ENCODE measurements at regions not wholly inside any gene's neighbourhood (a gene's known extent, or its start where the extent isn't known, plus 50 kb on each side); places are given as distances from the start of the nearest gene placed in this dataset.

GRCh38 chr13:73544175-73544574, 485.4 kb downstream of the KLF5 start:
- no peaks in the 10 kb centered on the region for H3K4me1 ChIP-seq (ENCODE audit: control insufficient read depth, insufficient read depth, low read depth, low read length)
- no peak overlapping the region for H2BK12ac ChIP-seq (ENCODE audit: low read length in 2 of 2)
- no peak overlapping the region for H4K91ac ChIP-seq (ENCODE audit: low read length)

GRCh38 chr13:73542446-73542845, 483.6 kb downstream of the KLF5 start:
- Histone ChIP-seq H3K79me1 (replicated peaks; ENCODE audit: low read length, poor library complexity, severe bottlenecking) (no peaks in the 10 kb centered on the region), H3K14ac (ENCODE audit: low read length in 2 of 2) (no peak overlapping the region), H3K4me1 (ENCODE audit: control insufficient read depth, insufficient read depth, low read depth, low read length) (no peaks in the 10 kb centered on the region), H3K9me3 (ENCODE audit: control insufficient read depth, low read length) (no peaks in the 10 kb centered on the region), H2BK15ac (ENCODE audit: low read depth, poor library complexity, severe bottlenecking) (no peak overlapping the region), H2BK5ac (ENCODE audit: low read depth, low read length, poor library complexity, severe bottlenecking) (no peak overlapping the region), H3K18ac (ENCODE audit: low read depth in 1 of 2, low read length in 2 of 2) (no peak overlapping the region), H3K27me3 (ENCODE audit: control insufficient read depth in 1 of 2, insufficient read depth in 1 of 2, low read length in 2 of 2) (no peaks in the 10 kb centered on the region), H3K4me2 (ENCODE audit: low read length, poor library complexity, severe bottlenecking) (no peak overlapping the region), H4K91ac (ENCODE audit: low read length) (no peak overlapping the region), H3K4me3 (ENCODE audit: insufficient read depth in 1 of 2, low read depth in 1 of 2, low read length in 2 of 2) (no peak overlapping the region), H3K9ac (ENCODE audit: low read length) (no peak overlapping the region), H2AFZ (ENCODE audit: low read depth, low read length) (no peak overlapping the region), H2BK12ac (ENCODE audit: low read length in 2 of 2) (no peak overlapping the region), H3K23ac (ENCODE audit: low read length in 2 of 2) (no peak overlapping the region), H2AK5ac (ENCODE audit: low read length, severe bottlenecking) (no peak overlapping the region), H3K27ac (ENCODE audit: low read length, poor library complexity, severe bottlenecking) (no peak overlapping the region), H4K8ac (ENCODE audit: low read length) (no peak overlapping the region), H3K4ac (ENCODE audit: low read depth in 1 of 2, low read length in 2 of 2) (no peak overlapping the region), H3K36me3 (ENCODE audit: control insufficient read depth in 1 of 2, insufficient read depth in 2 of 2, low read depth in 1 of 2, low read length in 2 of 2) (no peaks in the 10 kb centered on the region), H2BK120ac (ENCODE audit: low read depth, low read length) (no peak overlapping the region)
- DNase-seq: no peak

More at GRCh38 chr13:73544175-73544574, 485.4 kb downstream of the KLF5 start:
- Histone ChIP-seq H3K36me3 (ENCODE audit: control insufficient read depth in 1 of 2, insufficient read depth in 2 of 2, low read depth in 1 of 2, low read length in 2 of 2) (no peaks in the 10 kb centered on the region), H3K4ac (ENCODE audit: low read depth in 1 of 2, low read length in 2 of 2) (no peak overlapping the region), H3K79me1 (replicated peaks; ENCODE audit: low read length, poor library complexity, severe bottlenecking) (no peaks in the 10 kb centered on the region), H2BK5ac (ENCODE audit: low read depth, low read length, poor library complexity, severe bottlenecking) (no peak overlapping the region), H3K23ac (ENCODE audit: low read length in 2 of 2) (no peak overlapping the region), H3K9me3 (ENCODE audit: control insufficient read depth, low read length) (no peaks in the 10 kb centered on the region), H3K18ac (ENCODE audit: low read depth in 1 of 2, low read length in 2 of 2) (no peak overlapping the region), H3K14ac (ENCODE audit: low read length in 2 of 2) (no peak overlapping the region), H2BK120ac (ENCODE audit: low read depth, low read length) (no peak overlapping the region), H2AK5ac (ENCODE audit: low read length, severe bottlenecking) (no peak overlapping the region), H3K4me3 (ENCODE audit: insufficient read depth in 1 of 2, low read depth in 1 of 2, low read length in 2 of 2) (no peak overlapping the region), H3K27ac (ENCODE audit: low read length, poor library complexity, severe bottlenecking) (no peak overlapping the region), H3K4me2 (ENCODE audit: low read length, poor library complexity, severe bottlenecking) (no peak overlapping the region), H2BK15ac (ENCODE audit: low read depth, poor library complexity, severe bottlenecking) (no peak overlapping the region), H3K27me3 (ENCODE audit: control insufficient read depth in 1 of 2, insufficient read depth in 1 of 2, low read length in 2 of 2) (no peaks in the 10 kb centered on the region), H2AFZ (ENCODE audit: low read depth, low read length) (no peak overlapping the region), H4K8ac (ENCODE audit: low read length) (no peak overlapping the region), H3K9ac (ENCODE audit: low read length) (no peak overlapping the region)
- DNase-seq: no peak
- 100% methylated on average over 1 of the region's 1 CpG for WGBS

- DNase-seq: no peak
- H3K79me1 ChIP-seq (replicated peaks; ENCODE audit: low read length, poor library complexity, severe bottlenecking): no peaks in the 10 kb centered on the region
- no peak overlapping the region for H3K9ac ChIP-seq (ENCODE audit: low read length)
- no peak overlapping the region for H3K4me2 ChIP-seq (ENCODE audit: low read length, poor library complexity, severe bottlenecking)
- no peak overlapping the region for H3K4me3 ChIP-seq (ENCODE audit: insufficient read depth in 1 of 2, low read depth in 1 of 2, low read length in 2 of 2)
- no peak overlapping the region for H3K27ac ChIP-seq (ENCODE audit: low read length, poor library complexity, severe bottlenecking)
- no peaks in the 10 kb centered on the region for H3K36me3 ChIP-seq (ENCODE audit: control insufficient read depth in 1 of 2, insufficient read depth in 2 of 2, low read depth in 1 of 2, low read length in 2 of 2)
- no peak overlapping the region for H2BK12ac ChIP-seq (ENCODE audit: low read length in 2 of 2)
- H3K9me3 ChIP-seq (ENCODE audit: control insufficient read depth, low read length): no peaks in the 10 kb centered on the region
- no peak overlapping the region for H2BK15ac ChIP-seq (ENCODE audit: low read depth, poor library complexity, severe bottlenecking)
- H3K18ac ChIP-seq (ENCODE audit: low read depth in 1 of 2, low read length in 2 of 2): no peak overlapping the region
- no peaks in the 10 kb centered on the region for H3K27me3 ChIP-seq (ENCODE audit: control insufficient read depth in 1 of 2, insufficient read depth in 1 of 2, low read length in 2 of 2)
- no peak overlapping the region for H2BK5ac ChIP-seq (ENCODE audit: low read depth, low read length, poor library complexity, severe bottlenecking)
- no peak overlapping the region for H4K91ac ChIP-seq (ENCODE audit: low read length)
- no peak overlapping the region for H3K4ac ChIP-seq (ENCODE audit: low read depth in 1 of 2, low read length in 2 of 2)
- no peak overlapping the region for H3K14ac ChIP-seq (ENCODE audit: low read length in 2 of 2)
- no peak overlapping the region for H2BK120ac ChIP-seq (ENCODE audit: low read depth, low read length)
- no peak overlapping the region for H2AFZ ChIP-seq (ENCODE audit: low read depth, low read length)
- WGBS: 93% methylated on average over 4 of the region's 4 CpGs
- no peaks in the 10 kb centered on the region for H3K4me1 ChIP-seq (ENCODE audit: control insufficient read depth, insufficient read depth, low read depth, low read length)
- H2AK5ac ChIP-seq (ENCODE audit: low read length, severe bottlenecking): no peak overlapping the region
- no peak overlapping the region for H3K23ac ChIP-seq (ENCODE audit: low read length in 2 of 2)
- H4K8ac ChIP-seq (ENCODE audit: low read length): no peak overlapping the region
These were observed 478.1 kb downstream of the KLF5 start for GRCh38 chr13:73536865-73537264.

GRCh38 chr13:73535341-73535740, 476.5 kb downstream of the KLF5 start:
- Histone ChIP-seq H4K8ac (ENCODE audit: low read length) (no peak overlapping the region), H2AFZ (ENCODE audit: low read depth, low read length) (no peak overlapping the region), H2AK5ac (ENCODE audit: low read length, severe bottlenecking) (no peak overlapping the region), H3K36me3 (ENCODE audit: control insufficient read depth in 1 of 2, insufficient read depth in 2 of 2, low read depth in 1 of 2, low read length in 2 of 2) (no peaks in the 10 kb centered on the region), H3K14ac (ENCODE audit: low read length in 2 of 2) (no peak overlapping the region), H3K27me3 (ENCODE audit: control insufficient read depth in 1 of 2, insufficient read depth in 1 of 2, low read length in 2 of 2) (no peaks in the 10 kb centered on the region), H2BK120ac (ENCODE audit: low read depth, low read length) (no peak overlapping the region), H3K4ac (ENCODE audit: low read depth in 1 of 2, low read length in 2 of 2) (no peak overlapping the region), H3K18ac (ENCODE audit: low read depth in 1 of 2, low read length in 2 of 2) (no peak overlapping the region), H2BK5ac (ENCODE audit: low read depth, low read length, poor library complexity, severe bottlenecking) (no peak overlapping the region), H2BK12ac (ENCODE audit: low read length in 2 of 2) (no peak overlapping the region), H3K27ac (ENCODE audit: low read length, poor library complexity, severe bottlenecking) (no peak overlapping the region), H3K4me2 (ENCODE audit: low read length, poor library complexity, severe bottlenecking) (no peak overlapping the region), H3K9me3 (ENCODE audit: control insufficient read depth, low read length) (no peaks in the 10 kb centered on the region), H3K79me1 (replicated peaks; ENCODE audit: low read length, poor library complexity, severe bottlenecking) (no peaks in the 10 kb centered on the region), H3K4me1 (ENCODE audit: control insufficient read depth, insufficient read depth, low read depth, low read length) (no peaks in the 10 kb centered on the region), H3K9ac (ENCODE audit: low read length) (no peak overlapping the region), H4K91ac (ENCODE audit: low read length) (no peak overlapping the region), H3K4me3 (ENCODE audit: insufficient read depth in 1 of 2, low read depth in 1 of 2, low read length in 2 of 2) (no peak overlapping the region), H3K23ac (ENCODE audit: low read length in 2 of 2) (no peak overlapping the region), H2BK15ac (ENCODE audit: low read depth, poor library complexity, severe bottlenecking) (no peak overlapping the region)
- 88% methylated on average over 6 of the region's 6 CpGs for WGBS
- DNase-seq: no peak

Measured in mesenchymal stem cell (in vitro differentiated cells and primary cell).